Stimulated activated CD8-positive, alpha-beta memory T cell treated with anti-CD3 and anti-CD28 coated beads, Interleukin-15, amount 100 ng/mL, for 24 hours (primary cell): ENCODE measurements at regions not wholly inside any gene's neighbourhood (a gene's known extent, or its start where the extent isn't known, plus 50 kb on each side); places are given as distances from the start of the nearest gene placed in this dataset.
"Not testable (repeated sequence)": the region's sequence is repeated elsewhere in the genome, so short reads cannot be mapped to it uniquely, and the experiment has no call there.

Source experiments
- DNase-seq: peaks from one replicate; pipeline ENCODE4 v3.0.0-alpha.2; 2020; ENCODE audit warnings: low read depth

DNA sequence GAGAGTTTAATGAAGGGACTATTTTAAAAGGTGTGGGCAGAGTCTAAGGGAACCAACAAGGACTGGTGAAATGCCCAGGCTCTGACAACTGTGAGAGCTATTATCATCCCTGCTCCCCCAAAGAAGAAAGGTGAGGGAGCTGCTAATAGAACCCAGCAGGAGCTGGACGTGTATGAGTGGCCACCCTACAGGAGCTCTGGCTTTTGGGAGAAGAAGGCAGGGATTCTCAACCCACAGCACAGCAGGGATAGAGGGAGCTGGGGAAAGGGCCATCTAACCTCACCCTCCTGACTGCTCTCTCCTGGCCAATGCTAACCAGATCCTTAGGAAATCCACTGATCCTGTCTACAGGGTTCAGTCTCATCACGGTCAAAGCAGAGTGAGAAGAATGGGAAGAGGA is 57.1 kb downstream of the GRIN2B start:
- no peak for DNase-seq

DNA sequence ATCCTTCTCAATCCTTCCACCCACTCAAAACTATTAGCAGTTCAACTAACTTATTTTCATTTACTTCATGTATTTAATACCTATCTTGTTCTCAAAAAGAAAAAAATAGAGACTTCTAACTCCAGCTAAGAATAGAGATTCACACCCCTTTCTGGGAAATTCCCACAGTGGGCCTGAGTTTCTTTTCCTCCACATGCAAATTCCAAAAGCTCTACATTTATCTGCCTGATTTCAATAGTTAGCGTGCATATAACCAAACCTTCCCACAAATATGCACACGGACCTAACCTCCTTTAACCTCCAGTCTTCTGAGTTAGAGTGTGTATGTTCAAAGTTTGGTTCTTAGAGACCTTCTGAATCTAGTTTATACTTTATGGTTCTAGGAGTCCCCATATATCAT is 62.5 kb downstream of the GRIN2B start:
- no peak for DNase-seq

DNA sequence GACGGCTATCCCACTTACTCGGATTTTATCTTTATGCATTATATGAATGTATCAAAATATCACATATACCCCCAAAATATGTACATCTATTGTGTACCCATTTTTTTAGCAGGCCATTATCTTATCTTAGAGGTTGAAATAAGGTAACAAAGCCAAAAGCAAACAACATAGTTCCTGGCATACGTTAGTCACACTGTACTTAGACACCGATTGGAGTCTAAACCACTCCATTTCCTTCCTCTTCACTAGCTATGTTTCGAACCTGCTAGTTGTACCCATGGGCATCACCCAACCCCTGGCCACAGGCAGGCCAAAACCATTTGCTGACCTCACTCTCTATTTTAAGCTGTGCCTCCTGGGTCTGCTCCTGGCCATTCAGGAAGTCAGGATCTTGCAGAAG is 66.3 kb downstream of the GRIN2B start:
- DNase-seq = no peak

DNA sequence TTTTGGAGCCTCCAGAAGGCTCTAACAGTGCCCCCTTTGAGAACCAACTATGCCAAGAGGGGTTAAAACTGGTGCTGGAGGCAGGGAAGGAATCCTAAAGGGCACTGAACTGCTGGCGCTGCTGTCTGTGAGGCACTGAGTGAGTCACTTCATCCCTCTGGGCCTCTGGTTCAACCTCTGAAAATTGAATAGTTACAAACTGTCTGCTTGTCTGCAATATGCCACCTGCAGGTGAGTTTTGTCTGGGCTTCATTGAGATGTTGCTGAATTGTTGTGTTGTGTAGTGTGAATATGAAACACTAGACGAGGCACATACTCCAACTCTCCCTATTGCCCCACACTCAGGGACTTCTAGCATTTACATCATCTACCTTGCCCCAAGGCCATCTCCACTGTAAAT is 68.0 kb downstream of the GRIN2B start:
- DNase-seq = no peak

DNA sequence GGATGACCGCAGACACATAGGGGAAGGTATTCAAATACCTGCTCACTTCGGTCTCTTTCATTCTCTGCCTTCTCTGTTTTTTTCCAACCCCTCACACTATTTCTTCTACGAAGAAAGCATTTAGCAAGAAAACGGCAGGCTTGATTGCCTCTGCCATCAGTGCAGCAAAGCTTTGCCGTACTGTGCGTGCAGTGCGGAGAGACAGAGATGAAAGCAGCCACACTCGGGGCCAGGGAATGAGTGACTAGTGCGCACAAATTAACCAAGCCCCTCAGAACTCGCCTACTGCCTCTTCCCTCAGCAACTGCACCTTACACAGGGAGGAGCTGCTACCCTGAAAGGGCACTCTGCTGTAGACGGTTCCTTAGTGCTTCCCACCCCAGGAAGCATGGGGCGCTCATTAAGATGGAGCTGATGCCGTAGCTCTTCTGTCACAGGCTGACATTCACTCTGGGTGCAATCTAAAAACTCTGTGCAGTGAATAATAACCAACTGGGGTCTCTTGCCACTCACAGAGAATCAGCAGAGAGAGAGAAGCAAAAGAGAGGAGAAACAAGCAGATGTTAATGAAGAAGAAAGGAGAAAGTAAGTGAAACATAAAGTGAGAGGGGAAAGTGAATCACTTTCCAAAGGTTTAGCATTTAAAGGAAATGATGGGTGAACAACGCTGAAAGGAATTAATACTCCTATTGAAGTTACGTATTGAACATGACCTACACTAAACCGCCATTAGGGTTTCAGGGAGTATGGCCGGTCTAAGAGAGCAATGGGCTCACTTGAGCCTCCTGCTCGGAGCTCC is 69.4 kb downstream of the GRIN2B start:
- no peak for DNase-seq

DNA sequence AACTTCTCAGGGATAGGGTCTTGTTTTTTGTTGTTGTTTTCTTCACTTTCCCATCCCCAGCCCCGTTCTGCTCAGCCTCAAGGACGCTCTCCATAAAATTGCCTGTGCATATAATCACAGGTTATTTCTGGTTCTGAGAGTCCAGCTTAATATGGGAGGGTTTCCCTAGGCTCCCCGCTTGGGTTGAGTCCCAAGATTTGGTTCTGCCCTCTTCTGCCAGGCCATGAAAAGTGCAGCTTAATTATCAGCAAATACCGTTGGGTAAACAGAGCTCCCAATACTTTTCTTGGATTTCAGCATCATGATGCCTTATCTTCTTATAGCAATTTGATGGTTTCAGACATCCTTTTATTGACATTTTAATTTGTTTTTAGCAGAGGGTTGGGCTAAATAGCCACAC is 75.6 kb downstream of the GRIN2B start:
- DNase-seq = no peak

DNA sequence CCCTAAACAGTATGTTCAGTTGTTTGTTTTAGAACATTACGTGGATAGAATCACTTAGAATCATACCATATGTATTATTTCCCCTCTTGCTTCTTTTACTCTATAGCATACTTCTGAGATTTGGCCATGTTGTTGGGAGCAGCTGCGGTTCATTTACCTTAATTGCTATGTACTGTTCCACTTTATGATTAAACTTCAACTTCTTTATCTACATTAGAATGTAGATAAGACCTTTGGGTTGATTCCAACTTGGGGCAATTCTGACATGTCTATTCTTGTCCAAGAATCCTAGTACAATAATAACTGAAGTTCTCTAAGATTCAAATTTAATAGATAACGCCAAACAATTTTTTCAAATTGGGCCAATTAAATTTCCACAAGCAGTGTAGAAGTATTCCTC is 80.7 kb downstream of the GRIN2B start:
- DNase-seq = no peak

DNA sequence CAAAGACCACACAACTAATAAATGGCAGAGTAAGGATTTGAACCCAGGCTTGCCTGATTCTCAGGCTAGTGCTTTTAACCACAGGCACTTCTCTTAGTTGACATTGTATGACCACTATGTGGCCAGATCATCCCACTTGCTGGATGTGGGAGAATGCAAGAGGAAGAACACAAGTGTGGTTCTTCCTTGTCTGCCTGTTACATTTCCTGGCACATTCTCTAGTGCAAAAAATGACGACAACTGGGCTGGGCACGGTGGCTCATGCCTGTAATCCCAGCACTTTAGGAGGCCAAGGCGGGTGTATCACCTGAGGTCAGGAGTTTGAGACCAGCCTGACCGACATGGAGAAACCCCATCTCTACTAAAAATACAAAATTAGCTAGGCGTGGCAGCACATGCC is 83.0 kb downstream of the GRIN2B start:
- not testable (repeated sequence) for DNase-seq

DNA sequence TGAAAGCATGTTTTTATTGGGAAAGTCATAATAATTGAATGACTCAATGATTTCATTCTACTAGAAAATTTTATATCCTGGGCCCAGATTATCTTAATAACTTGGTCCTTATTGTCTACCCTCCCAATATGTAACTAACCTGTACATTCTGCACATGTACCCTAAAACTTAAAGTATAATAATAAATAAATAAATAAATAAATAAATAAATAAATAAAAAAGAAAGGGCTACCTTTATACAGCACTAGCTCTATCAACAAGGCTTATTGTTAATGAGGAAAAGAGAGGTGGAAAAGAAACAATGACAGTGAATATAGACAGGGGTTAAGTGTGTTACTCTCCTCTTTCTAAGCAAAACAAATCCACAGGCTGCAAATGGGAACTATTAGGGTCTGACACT is 83.6 kb downstream of the GRIN2B start:
- no peak for DNase-seq

DNA sequence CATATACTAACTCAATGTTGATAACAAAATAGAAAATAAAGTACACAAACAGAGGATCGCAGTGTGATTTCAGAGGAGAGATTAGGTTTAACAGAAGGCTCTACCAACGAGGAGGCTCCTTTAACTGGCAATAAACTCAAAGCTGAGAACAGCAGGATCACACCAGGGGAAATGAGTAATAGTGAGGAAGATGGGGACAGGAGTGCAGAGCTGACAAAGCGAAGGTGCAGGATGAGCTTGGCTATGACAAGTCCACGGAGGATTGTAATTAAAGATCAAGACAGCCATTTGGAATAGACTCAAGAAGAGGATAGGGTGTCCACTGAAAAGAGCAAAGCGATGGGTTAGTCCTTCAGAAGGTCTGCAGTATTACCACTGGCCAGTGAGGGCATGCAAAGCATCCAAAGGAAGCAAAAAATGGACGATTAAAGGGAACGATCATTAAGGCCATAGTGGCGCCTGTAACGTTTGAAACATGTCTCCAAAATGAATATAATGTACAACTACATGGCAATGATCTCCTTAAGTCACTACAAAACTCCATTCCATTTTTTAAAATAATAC is 85.3 kb downstream of the GRIN2B start:
- DNase-seq = no peak

DNA sequence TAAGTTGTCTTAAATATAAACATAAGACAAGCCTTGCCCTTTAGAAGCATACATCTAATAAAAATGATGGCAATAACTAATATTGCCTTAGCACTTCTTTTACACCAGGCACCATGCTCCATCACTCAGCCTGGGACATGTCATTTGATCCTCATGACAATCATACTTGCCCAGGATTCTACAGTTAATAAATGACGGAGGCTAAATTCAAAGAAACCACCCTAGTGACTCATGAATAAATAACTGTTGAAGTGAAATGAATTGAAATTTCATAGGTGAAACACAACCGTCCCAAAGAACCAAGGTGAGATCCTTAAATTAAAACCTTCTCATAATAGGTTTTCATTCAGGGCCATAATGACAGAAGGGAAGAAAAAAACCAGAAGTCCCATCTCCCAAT is 89.5 kb downstream of the GRIN2B start:
- DNase-seq = no peak

DNA sequence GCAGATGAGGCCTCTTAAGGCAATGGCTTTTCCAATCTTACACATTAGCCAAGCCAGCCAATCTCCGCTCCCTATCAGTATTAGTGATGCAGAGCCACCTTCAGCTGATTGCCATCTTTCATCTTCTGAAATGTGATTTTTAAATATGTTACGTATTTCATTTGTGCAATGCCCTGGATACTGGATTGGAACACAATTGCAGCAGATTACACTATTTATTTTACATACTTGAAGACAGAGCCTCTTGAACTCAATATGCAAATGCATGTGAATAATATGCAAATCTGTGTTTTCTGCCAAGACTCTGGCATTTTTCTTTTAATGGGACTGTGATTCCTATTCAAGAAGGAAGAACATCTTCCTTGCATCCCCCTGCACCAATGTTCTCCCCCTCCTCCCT is 90.5 kb downstream of the GRIN2B start:
- DNase-seq = no peak

DNA sequence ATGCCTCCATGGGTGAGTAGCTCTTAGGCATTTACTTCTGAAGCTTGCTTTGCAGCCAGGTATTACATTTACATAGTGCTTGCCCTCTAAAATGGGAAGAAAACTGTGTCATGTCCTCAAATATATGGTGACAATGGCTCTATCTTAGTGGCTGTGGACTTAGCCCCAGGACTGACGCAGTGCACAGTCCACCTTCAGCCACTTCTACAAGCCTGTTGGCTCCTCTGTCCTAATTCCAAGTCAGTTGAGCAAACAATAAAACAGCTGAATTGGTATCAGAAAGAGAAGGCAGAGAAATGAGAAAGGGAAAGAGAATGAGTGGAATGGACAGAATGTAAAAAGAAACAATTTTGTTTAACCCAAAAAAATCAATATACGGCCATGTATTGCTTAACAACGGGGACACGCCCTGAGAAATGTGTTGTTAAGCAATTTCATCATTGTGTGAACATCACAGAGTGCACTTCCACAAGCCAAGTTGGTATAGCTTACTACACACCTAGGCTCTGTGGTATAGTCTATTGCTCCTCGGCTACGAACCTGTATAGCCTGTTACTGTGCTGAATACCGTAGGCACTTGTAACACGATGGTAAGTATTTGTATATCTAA is 93.5 kb downstream of the GRIN2B start:
- no peak for DNase-seq

DNA sequence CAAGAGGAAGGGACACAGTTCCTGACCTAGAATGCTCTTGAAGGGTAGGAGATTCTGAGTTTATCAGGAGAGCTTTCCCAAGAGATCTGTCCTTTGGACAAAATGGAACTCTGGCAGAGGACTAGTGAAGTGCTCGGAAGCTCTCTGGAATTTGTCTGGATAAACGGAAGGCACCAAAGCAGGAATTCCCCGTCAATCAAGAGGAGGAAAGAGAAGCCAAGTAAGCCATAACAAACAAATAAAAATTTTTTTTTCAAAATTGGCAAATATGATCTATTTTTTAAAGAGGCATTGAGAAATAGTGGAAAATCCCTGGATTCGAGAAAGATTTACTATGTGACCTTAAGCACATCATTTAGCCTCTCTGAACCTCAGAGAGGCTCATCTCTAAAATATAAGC is 99.2 kb downstream of the GRIN2B start:
- DNase-seq = no peak

DNA sequence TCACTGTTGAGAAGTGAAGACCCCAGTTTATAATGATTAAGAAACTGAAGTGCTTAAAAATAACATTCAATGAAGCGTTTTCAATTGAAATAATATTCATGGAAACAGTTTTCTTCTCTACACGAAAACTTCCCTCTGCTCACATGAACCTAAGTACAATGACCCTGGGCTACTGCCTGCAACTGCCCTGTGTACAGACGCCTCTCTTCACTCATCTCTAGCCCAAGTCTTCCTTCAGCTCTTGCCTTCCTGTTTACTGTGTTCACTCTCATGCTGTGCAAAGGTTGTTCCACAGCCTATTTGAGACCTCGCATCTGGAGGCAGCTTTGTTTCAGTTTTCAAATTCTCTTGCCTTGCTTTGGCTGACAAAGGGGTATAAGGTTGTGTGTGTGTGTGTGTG is 100.8 kb downstream of the GRIN2B start:
- DNase-seq = no peak

DNA sequence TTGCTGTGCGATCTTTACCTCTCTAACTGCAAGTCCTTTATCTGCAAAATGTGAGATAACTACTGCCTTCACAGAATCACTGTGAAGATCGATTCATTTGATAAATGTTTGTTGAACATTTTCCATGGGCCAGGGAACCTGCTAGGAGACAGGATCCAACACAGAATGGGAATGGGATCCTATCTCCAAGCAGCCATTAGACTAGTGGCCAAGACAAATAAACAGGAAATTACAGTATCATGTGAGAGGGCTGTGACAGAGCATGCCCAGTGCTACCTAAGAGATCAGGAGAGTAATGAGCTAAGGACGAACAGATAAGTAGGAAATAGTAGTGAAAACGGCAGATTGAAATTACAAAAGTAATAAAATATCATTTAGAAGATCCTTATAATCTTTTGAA is 105.7 kb downstream of the GRIN2B start:
- no peak for DNase-seq

DNA sequence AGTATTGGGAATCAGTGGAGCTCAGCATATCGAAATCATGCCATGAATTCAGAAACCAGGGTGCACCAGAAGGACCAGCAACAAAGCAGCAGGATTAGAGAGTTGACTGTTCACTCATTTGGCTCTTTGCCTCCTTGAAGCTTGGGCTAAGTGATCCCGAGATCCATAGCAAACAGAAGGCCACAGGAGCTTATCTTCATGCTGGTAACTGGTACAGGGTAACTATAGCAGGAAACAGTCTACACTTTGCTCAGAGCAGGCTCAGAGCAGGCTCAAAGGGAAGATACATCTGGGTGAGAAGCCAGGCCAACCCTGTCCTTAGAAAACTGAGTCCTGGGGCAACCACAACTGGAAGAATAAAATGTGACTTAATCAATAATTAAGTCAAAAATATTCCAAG is 111.1 kb downstream of the GRIN2B start:
- DNase-seq = no peak

DNA sequence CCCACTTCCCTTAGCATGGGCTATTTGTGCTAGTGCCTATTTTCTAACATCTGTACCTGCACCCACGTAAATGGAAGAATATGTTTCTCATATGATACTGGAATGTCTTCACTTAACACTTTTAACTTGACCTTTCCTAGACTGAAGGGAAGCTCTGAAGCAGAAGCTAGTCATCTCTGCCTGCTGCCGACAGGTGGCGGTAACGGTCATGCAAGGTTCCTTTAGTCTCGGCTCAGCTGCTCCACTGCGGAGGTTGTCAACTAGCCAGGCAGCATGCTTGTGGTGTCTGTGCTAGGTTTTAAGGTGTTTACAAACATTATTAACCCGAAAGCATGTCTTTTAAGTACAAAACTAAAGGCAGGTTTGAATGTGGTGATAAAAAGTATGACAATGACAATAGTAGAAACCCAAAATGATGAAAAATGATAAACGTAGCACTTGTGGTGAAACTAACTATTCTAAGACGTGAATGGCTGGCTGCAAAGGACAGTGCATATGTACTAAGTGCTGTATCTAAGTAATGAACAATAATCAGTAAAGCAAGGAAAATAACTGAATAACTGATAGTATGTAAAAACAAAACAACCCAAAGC is 117.2 kb downstream of the GRIN2B start:
- peak; percentile 15 for DNase-seq

DNA sequence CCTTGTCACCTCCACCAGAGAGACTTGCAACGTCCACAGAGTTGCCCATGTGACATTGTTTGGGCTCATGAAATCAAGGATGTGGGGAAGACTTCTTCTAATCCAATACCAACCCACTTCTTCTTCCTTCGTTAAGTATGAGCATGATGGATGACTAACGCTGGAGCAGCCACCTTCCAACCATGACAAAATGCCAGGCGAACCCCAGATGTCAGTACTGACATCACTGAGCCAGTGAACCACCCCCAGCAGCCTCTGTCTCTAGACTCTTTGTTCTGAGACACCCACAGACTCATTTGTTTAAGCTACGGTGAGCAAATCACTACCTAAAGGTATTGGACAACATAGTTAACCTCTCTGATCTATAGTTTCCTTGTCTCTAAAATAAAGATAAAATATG is 123.7 kb downstream of the GRIN2B start:
- DNase-seq = no peak

DNA sequence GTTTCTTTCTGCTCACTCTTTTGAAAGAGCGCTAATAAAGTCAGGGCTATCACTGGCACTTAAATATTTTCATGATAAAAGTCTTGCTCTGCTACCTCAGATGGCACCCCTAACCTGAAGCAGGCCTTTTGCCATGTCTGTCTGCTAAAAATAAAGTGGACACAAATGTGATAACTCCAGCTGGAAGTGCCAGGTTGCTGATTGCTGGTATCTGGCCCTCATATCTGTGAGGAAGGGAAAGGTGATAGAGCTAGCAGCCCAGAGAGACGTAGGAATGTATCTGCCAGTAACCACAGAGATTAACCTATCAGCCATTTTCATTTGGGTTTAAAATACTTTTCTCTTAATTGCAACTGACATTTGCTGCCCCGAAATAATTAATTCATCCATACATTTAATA is 127.9 kb downstream of the GRIN2B start:
- no peak for DNase-seq

DNA sequence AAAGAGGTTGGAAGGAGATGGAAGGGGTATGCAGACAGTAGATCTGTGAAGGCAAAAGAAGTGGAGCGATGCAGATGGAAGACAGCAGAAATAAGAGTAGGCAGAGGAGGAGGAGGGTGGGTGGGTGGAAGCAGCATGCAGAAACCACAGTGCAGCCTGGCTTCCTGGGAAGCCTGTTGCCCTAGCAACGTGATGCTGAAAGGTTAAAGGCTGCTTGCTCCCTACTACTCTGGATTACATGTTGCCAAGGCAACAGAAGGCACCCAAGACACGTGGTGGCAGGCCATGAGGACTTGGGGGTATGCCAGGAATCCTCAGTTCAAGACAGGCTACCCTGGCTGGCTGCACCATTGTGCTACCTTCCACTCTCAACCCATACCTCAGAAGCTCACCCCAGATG is 129.6 kb downstream of the GRIN2B start:
- DNase-seq = no peak

DNA sequence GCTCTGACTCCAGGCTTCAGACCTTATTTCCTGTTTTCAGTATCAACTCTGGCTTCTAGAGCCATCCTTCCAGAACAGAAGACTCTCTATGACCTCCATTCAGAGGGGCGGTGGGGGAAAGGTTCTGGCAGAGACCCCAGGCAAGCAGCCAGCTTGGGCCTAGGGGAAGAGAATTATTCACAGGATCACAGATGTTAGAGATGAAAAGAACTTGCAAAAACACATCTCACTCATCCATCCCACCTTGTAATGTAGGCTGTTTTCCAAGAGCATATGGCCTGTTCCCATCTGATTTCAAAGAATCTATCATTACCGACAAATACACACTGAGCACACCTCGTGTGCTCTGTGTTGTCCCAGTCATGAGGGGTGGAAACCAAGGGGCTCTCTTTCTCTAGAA is 131.9 kb downstream of the GRIN2B start:
- no peak for DNase-seq

DNA sequence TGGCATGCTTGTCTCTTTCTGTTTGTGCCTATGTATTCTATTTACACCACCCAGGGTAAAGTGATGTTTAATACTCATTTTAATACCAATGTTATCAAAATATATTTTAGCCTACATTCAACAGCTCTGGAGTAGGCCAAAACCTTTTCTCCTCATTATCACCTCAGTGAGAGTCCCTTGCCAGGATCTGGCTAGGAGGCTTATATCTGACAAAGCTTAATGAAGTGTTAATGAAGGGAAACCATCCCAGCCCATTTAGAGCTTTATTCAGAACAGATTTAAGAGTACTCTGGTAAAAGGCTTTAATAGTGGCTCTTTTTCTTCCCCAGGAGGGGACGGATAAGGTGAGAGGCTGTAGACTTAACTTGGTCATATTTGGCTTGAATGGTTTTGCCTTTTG is 137.6 kb downstream of the GRIN2B start:
- DNase-seq = no peak
